Psoas muscle (tissue), 7 donors: ENCODE measurements at regions not wholly inside any gene's neighbourhood (a gene's known extent, or its start where the extent isn't known, plus 50 kb on each side); places are given as distances from the start of the nearest gene placed in this dataset.

Experiments
- ATAC-seq, 4 donors: fragments of 200-7000 bp; cut with Tn5 transposase; one replicate each; pipeline ENCODE4 v1.9.1; 2020; ENCODE audit warnings: moderate library complexity in 3 of 4, mild to moderate bottlenecking in 2 of 4
- DNase-seq, 2 donors: peaks; one replicate each; pipeline ENCODE4 v3.0.0-alpha.2; 2020
- H3K27ac ChIP-seq: fragments of 200-600 bp; one replicate; pipeline ENCODE4 v1.8.0; 2022
- H3K27me3 ChIP-seq, 3 donors: fragments of 200-600 bp in 1 of 3; one replicate each; pipeline versions ENCODE4 v1.6.1 to v1.8.0; 2013 to 2022; ENCODE audit warnings: low read length in 2 of 3, mild to moderate bottlenecking in 2 of 3, moderate library complexity in 1 of 3; ENCODE audit not compliant: insufficient read depth in 3 of 3
- H3K36me3 ChIP-seq, 2 donors: fragments of 200-600 bp in 1 of 2; one replicate each; pipeline versions ENCODE4 v1.6.1 to v1.8.0; 2013 to 2022; ENCODE audit warnings: low read depth in 1 of 2, mild to moderate bottlenecking in 1 of 2, moderate library complexity in 1 of 2; ENCODE audit not compliant: insufficient read depth in 1 of 2
- H3K4me1 ChIP-seq: fragments of 200-600 bp; one replicate; pipeline ENCODE4 v1.8.0; 2022
- H3K4me3 ChIP-seq: fragments of 200-600 bp; one replicate; pipeline ENCODE4 v1.8.0; 2022; ENCODE audit warnings: mild to moderate bottlenecking
- H3K9me3 ChIP-seq: fragments of 200-600 bp; one replicate; pipeline ENCODE4 v1.8.0; 2022
- CTCF ChIP-seq: fragments of 200-600 bp; IDR thresholded peaks from one replicate; pipeline ENCODE4 v1.8.0; 2022; ENCODE audit warnings: antibody characterized with exemption
- WGBS, 3 donors: extraction: QIAGEN DNeasy Blood & Tissue Kit; methylation state at CpG; one replicate each; pipeline versions ENCODE4 v1.1.6 to v1.1.7; 2013; 5-methylcytosine and 5-hydroxymethylcytosine counted together
- intact Hi-C, 2 donors: fragments of 100-400 bp; cut with DNase I; formaldehyde crosslinking; loops; one replicate each; pipeline versions ENCODE4 v1.11.0 to v1.14.2; 2022
- donor health status: healthy with polysubstance abuse.
- donor health status: DM: no; HTN: no; CAD: no; lungs with moderate emphysema.
- donor health status: Bipolar disorder and iron deficiency.
- donor health status: healthy.
- donor health status: DM: yes; HTN: yes; CAD: no.
- donor health status: DM: no; HTN: no; CAD: no.
- donor health status: DM: yes; HTN: yes; CAD: no.

GRCh38 chr12:124433879-124434278, 133.5 kb downstream of the NCOR2 start:
- peaks cover 0 to 30% of the 10 kb centered on the region in 2 donors for H3K36me3 ChIP-seq
- H3K27me3 ChIP-seq = no peaks in the 10 kb centered on the region
- peaks cover 6% of the 10 kb centered on the region for H3K4me1 ChIP-seq
- H3K9me3 ChIP-seq = no peaks in the 10 kb centered on the region
- 60 to 93% (median 83%) methylated on average over 7 to 8 of the region's 8 CpGs for WGBS, 3 donors
- no peak overlapping the region for H3K4me3 ChIP-seq
- TF ChIP-seq CTCF = no peak
- no peak for DNase-seq
- intact Hi-C loops = loop anchor here in 1 of 2 donors (5.0 kb wide), 1 partner anchor 42 kb away; no protein-coding TSS in a partner anchor
- ATAC-seq = no peak
- H3K27ac ChIP-seq = peak overlapping the region; percentile 21

GRCh38 chr12:124433147-124433874, 134.1 kb downstream of the NCOR2 start:
- Histone ChIP-seq H3K36me3 (peaks cover 0 to 30% of the 10 kb centered on the region in 2 donors), H3K4me1 (peaks cover 10% of the 10 kb centered on the region), H3K27ac (peak overlapping the region; percentile 58), H3K9me3 (no peaks in the 10 kb centered on the region), H3K27me3 (no peaks in the 10 kb centered on the region), H3K4me3 (no peak overlapping the region)
- peak; percentile 18 for TF ChIP-seq CTCF
- WGBS, 3 donors = 27 to 39% (median 33%) methylated on average over 22 of the region's 22 CpGs
- DNase-seq = peak; percentile 85 to 95
- intact Hi-C loops = loop anchor here in 1 of 2 donors (5.0 kb wide), 1 partner anchor 41 kb away; no protein-coding TSS in a partner anchor
- ATAC-seq = peak; percentile 85 to 92 (median 88)

GRCh38 chr12:124432376-124432775, 135.0 kb downstream of the NCOR2 start:
- intact Hi-C loops = loop anchor here in 1 of 2 donors (5.0 kb wide), 1 partner anchor 40 kb away; no protein-coding TSS in a partner anchor
- H3K36me3 ChIP-seq = peaks cover 0 to 28% of the 10 kb centered on the region in 2 donors

GRCh38 chr12:124431971-124432370, 135.4 kb downstream of the NCOR2 start:
- H3K4me3 ChIP-seq = no peak overlapping the region
- ATAC-seq (no peak), DNase-seq (no peak)
- H3K4me1 ChIP-seq = peaks cover 17% of the 10 kb centered on the region
- H3K36me3 ChIP-seq = peaks cover 0 to 24% of the 10 kb centered on the region in 2 donors
- no peaks in the 10 kb centered on the region for H3K9me3 ChIP-seq
- no peaks in the 10 kb centered on the region for H3K27me3 ChIP-seq
- TF ChIP-seq CTCF = no peak
- intact Hi-C loops = loop anchor here in 1 of 2 donors (5.0 kb wide), 1 partner anchor 40 kb away; no protein-coding TSS in a partner anchor
- WGBS, 3 donors = 89 to 92% (median 91%) methylated on average over 8 of the region's 8 CpGs
- peak overlapping the region; percentile 58 for H3K27ac ChIP-seq

More at GRCh38 chr12:124432376-124432775, 135.0 kb downstream of the NCOR2 start:
- Histone ChIP-seq H3K4me1 (peaks cover 13% of the 10 kb centered on the region), H3K27me3 (no peaks in the 10 kb centered on the region), H3K9me3 (no peaks in the 10 kb centered on the region), H3K27ac (peak overlapping the region; percentile 58), H3K4me3 (no peak overlapping the region)
- 76 to 89% (median 85%) methylated on average over 8 of the region's 8 CpGs for WGBS, 3 donors
- no peak for TF ChIP-seq CTCF
- ATAC-seq (no peak), DNase-seq (no peak)
